Lower lobe of right lung (tissue), 2 donors: ENCODE measurements at regions not wholly inside any gene's neighbourhood (a gene's known extent, or its start where the extent isn't known, plus 50 kb on each side); places are given as distances from the start of the nearest gene placed in this dataset.
A peak's percentile ranks its signal among the peaks of the same experiment; 100 is the strongest.

Experiments
- ATAC-seq, 2 donors: fragments of 200-7000 bp; cut with Tn5 transposase; one replicate each; pipeline ENCODE4 v1.9.1; 2020 to 2022; ENCODE audit warnings: mild to moderate bottlenecking in 2 of 2, moderate library complexity in 2 of 2
- DNase-seq: peaks from one replicate; pipeline ENCODE4 v3.0.0-alpha.2; 2020
- H3K27ac ChIP-seq: fragments of 200-600 bp; one replicate; pipeline ENCODE4 v1.8.0; 2022
- H3K27me3 ChIP-seq: fragments of 200-600 bp; one replicate; pipeline ENCODE4 v1.8.0; 2022; ENCODE audit warnings: low read depth
- H3K36me3 ChIP-seq: fragments of 200-600 bp; one replicate; pipeline ENCODE4 v1.8.0; 2022; ENCODE audit warnings: mild to moderate bottlenecking
- H3K4me1 ChIP-seq: fragments of 200-600 bp; one replicate; pipeline ENCODE4 v1.8.0; 2022
- H3K4me3 ChIP-seq: fragments of 200-600 bp; one replicate; pipeline ENCODE4 v1.8.0; 2022; ENCODE audit warnings: mild to moderate bottlenecking
- H3K9me3 ChIP-seq: fragments of 200-600 bp; one replicate; pipeline ENCODE4 v1.8.0; 2022
- intact Hi-C: fragments of 100-400 bp; cut with DNase I; formaldehyde crosslinking; loops from one replicate; pipeline ENCODE4 v1.11.0; 2022
- TF ChIP-seq, protein P1 (sequence below): fragments of 200-600 bp; IDR thresholded peaks from one replicate; pipeline ENCODE4 v1.8.0; 2022; ENCODE audit warnings: antibody characterized with exemption, mild to moderate bottlenecking
- donor health status: DM: no; HTN: yes; CAD: no; lungs with severe emphysema.

DNA sequence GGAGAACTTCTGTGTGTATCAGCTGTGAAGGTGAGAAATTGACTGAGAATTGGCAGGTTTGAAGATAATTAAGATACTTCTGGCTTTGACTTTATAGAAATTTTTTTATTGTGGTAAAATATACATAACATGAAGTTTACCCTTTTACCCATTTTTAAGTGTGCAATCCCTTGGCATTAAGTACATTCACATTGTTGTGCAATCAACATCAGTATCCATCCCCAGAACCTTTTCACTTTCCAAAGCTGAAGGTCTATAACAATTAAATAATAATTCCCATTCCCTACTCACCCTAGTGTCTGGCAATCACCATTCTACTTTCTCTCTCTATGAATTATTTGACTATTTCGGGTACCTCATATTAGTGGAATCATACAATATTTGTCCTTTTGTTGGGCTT is 69.9 kb downstream of the ACTBL2 start:
- Histone ChIP-seq H3K9me3 (no peaks in the 10 kb centered on the region), H3K36me3 (no peaks in the 10 kb centered on the region), H3K4me1 (peaks cover 29% of the 10 kb centered on the region), H3K27ac (no peak overlapping the region), H3K4me3 (no peak overlapping the region), H3K27me3 (no peaks in the 10 kb centered on the region)
- no peak for ATAC-seq
- TF ChIP-seq, protein P1, sequence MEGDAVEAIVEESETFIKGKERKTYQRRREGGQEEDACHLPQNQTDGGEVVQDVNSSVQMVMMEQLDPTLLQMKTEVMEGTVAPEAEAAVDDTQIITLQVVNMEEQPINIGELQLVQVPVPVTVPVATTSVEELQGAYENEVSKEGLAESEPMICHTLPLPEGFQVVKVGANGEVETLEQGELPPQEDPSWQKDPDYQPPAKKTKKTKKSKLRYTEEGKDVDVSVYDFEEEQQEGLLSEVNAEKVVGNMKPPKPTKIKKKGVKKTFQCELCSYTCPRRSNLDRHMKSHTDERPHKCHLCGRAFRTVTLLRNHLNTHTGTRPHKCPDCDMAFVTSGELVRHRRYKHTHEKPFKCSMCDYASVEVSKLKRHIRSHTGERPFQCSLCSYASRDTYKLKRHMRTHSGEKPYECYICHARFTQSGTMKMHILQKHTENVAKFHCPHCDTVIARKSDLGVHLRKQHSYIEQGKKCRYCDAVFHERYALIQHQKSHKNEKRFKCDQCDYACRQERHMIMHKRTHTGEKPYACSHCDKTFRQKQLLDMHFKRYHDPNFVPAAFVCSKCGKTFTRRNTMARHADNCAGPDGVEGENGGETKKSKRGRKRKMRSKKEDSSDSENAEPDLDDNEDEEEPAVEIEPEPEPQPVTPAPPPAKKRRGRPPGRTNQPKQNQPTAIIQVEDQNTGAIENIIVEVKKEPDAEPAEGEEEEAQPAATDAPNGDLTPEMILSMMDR: no peak
- no peak for DNase-seq
- intact Hi-C loops: no loop called here

DNA sequence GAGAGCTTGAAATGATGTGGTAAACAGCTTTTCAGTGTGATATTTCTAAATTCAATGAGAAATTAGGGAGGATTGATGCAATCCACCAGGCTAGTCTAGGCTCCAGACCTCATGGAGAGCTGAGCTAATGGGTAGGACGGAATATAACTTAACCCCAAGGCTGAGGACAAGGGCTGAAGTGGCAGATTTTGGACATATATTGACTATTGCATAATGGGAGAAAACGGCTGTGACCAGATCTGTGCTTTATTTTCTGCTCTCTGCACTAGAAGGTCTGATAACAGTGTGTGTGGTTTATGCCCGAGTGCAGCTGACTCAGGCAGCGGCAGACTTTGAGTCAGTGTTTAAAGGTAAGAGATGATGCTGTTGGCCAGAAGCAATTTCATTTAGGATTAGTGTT is 70.6 kb downstream of the ACTBL2 start:
- H3K4me3 ChIP-seq: no peak overlapping the region
- ATAC-seq (peak; percentile 57 to 69), DNase-seq (no peak)
- H3K27ac ChIP-seq: no peak overlapping the region
- no peaks in the 10 kb centered on the region for H3K27me3 ChIP-seq
- peaks cover 30% of the 10 kb centered on the region for H3K4me1 ChIP-seq
- H3K36me3 ChIP-seq: no peaks in the 10 kb centered on the region
- intact Hi-C loops: no loop called here
- TF ChIP-seq, protein P1: no peak
- H3K9me3 ChIP-seq: no peaks in the 10 kb centered on the region

DNA sequence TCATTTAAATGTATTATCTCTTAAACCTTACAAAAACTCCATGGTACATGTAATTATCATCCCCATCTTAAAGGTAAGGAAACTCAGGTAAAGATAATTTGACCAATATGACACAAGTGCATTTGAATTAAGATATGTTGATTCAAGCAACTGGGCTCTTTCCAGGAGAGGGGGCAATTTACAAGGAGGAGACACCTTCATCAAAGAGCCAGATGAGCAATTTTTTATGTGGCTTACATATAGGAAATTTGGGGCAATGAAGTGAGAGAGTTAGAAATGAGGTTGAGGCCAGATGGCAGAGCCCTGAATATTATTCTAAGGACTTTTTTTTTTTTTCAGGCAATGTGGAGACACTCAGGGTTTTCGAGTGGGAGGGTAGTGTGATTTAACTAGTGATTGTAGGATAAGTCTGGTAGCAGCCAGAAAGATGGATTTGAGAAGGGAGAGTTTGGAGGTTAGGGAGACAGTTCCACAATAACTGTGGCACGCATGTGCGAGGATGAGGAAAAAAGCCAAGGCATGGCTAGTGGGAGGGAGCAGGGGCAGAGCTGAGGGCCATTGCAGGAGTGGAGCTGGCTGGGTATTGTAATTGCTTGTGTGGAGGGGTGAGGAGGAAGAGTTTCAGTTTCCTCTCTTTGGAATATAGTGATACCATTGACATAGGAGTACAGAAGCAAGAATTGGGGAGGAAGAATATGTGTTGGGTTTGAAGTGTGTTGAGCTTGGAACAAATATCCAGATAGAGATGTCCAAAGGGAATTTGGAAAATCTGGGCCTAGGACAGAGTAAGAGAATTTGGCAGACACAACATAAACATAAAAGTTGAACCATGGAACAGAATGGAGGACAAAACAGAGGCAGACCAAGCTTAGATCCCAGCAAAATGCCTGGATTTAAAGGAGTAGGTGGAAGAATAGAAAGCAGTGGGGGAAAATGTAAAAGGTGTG is 72.0 kb downstream of the ACTBL2 start:
- no peak overlapping the region for H3K27ac ChIP-seq

DNA sequence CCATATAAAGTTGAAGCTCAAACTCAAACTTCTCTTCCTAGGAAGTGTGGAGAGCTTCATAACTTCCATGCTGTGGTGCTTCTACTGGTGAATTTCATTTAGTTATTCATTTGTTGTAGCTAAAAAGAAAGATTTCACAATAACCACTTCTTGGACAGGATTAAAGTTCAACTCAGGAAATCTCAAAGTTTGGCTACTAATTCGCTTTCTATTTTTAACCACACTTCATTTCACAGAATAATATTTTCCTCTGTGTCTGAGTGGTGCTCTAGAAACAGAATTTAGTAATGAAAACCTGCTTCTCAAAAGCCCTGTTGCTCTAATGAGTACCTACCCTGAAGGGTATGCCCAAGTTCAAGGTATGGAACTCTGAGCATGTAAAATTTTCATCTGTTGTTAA is 73.9 kb downstream of the ACTBL2 start:
- Histone ChIP-seq H3K27ac (no peak overlapping the region), H3K4me1 (peaks cover 37% of the 10 kb centered on the region), H3K9me3 (no peaks in the 10 kb centered on the region), H3K36me3 (no peaks in the 10 kb centered on the region), H3K27me3 (no peaks in the 10 kb centered on the region), H3K4me3 (no peak overlapping the region)
- TF ChIP-seq, protein P1: no peak
- intact Hi-C loops: no loop called here
- DNase-seq (no peak), ATAC-seq (peak; percentile 66 to 79)

More for the DNA sequence above, 72.0 kb downstream of the ACTBL2 start:
- no peak for ATAC-seq
- TF ChIP-seq, protein P1: no peak
- no peak for DNase-seq
- H3K9me3 ChIP-seq: no peaks in the 10 kb centered on the region
- no peaks in the 10 kb centered on the region for H3K36me3 ChIP-seq
- no peaks in the 10 kb centered on the region for H3K27me3 ChIP-seq
- H3K4me3 ChIP-seq: no peak overlapping the region
- H3K4me1 ChIP-seq: peaks cover 30% of the 10 kb centered on the region
- intact Hi-C loops: no loop called here

DNA sequence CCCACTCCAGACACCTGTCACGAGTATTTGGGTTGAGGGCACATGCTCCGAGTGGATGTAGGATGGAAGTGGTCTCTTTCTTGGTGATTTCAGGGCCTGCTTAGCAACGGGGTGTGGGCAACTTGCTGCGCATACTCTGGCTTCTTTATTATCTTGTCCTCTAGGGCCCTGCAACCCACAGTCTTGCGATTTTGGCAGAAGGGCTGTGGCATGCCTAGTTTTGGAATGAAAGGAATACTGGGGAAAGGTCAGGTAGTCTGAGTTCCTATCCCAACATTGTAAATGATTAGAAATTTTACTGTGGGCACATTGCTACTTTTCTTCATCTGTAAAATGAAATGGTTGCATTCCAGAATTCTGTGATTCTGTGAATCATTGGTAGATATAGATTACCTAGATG is 74.3 kb downstream of the ACTBL2 start:
- Histone ChIP-seq H3K36me3 (no peaks in the 10 kb centered on the region), H3K27ac (no peak overlapping the region), H3K9me3 (no peaks in the 10 kb centered on the region), H3K4me1 (peaks cover 37% of the 10 kb centered on the region), H3K27me3 (no peaks in the 10 kb centered on the region), H3K4me3 (no peak overlapping the region)
- TF ChIP-seq, protein P1: no peak
- ATAC-seq: no peak
- no peak for DNase-seq
- intact Hi-C loops: no loop called here
